ENCODE measurements at regions not wholly inside any gene's neighbourhood (a gene's known extent, or its start where the extent isn't known, plus 50 kb on each side); places are given as distances from the start of the nearest gene placed in this dataset.

GRCh38 chr12:124233846-124234640 is 60.9 kb upstream of the RFLNA start:
- no peak for TF ChIP-seq CTCF (IDR thresholded peaks at IDR 0.05 in 4 of 5, conservative IDR thresholded peaks at IDR 0.05 in 1 of 5)
- TF ChIP-seq POLR2A (IDR thresholded peaks at IDR 0.05), result no peak
